Thyroid gland (tissue), 4 donors: ENCODE measurements at regions not wholly inside any gene's neighbourhood (a gene's known extent, or its start where the extent isn't known, plus 50 kb on each side); places are given as distances from the start of the nearest gene placed in this dataset. TPM values are rescaled to one million over a fixed set of nuclear protein-coding genes. Genes with fewer than 3 reads are reported as not detected.

Source experiments
- DNase-seq, 2 donors: peaks; one replicate each; pipeline ENCODE4 v3.0.0-alpha.2; 2019
- H3K27ac ChIP-seq, 3 donors: fragments of 200-600 bp; sonication (generic); 1 replicate in 2 of 3; 2 replicates in 1 of 3; pipeline ENCODE4 v1.5.1; 2016 to 2019; ENCODE audit warnings: mild to moderate bottlenecking in 1 of 3, moderate library complexity in 1 of 3
- H3K27me3 ChIP-seq: fragments of 200-600 bp; sonication (generic); one replicate; pipeline ENCODE4 v1.5.1; 2019
- H3K36me3 ChIP-seq, 2 donors: fragments of 200-600 bp; sonication (generic); one replicate each; pipeline ENCODE4 v1.5.1; 2016 to 2019
- H3K4me1 ChIP-seq, 2 donors: fragments of 200-600 bp; sonication (generic); one replicate each; pipeline ENCODE4 v1.5.1; 2017 to 2019
- H3K4me3 ChIP-seq, 3 donors: fragments of 200-600 bp; sonication (generic); replicated peaks in 1 of 3; 1 replicate in 2 of 3; 2 replicates in 1 of 3; pipeline ENCODE4 v1.5.1; 2016; ENCODE audit warnings: mild to moderate bottlenecking in 1 of 3
- H3K9me3 ChIP-seq: fragments of 200-600 bp; sonication (generic); one replicate; pipeline ENCODE4 v1.5.1; 2017
- CTCF ChIP-seq, 6 experiments: fragments of 200-600 bp in 3 of 6; fragments of 450-650 bp in 3 of 6; sonication (generic) in 3 of 6; IDR thresholded peaks; one replicate each; pipeline ENCODE4 v1.5.1; 2016 to 2019; ENCODE audit warnings: antibody characterized with exemption in 6 of 6, mild to moderate bottlenecking in 2 of 6, inconsistent platforms in 1 of 6, moderate library complexity in 1 of 6
- POLR2A ChIP-seq, 2 donors: fragments of 450-650 bp; IDR thresholded peaks; one replicate each; pipeline ENCODE4 v1.6.1; 2017; ENCODE audit warnings: antibody characterized with exemption in 2 of 2, mild to moderate bottlenecking in 2 of 2, moderate library complexity in 1 of 2
- WGBS, 2 donors: methylation state at CpG; one replicate each; pipeline ENCODE4 v1.1.5; 2017; 5-methylcytosine and 5-hydroxymethylcytosine counted together
- intact Hi-C: fragments of 100-400 bp; cut with DNase I; formaldehyde crosslinking; loops from one replicate; pipeline ENCODE4 v1.15.1; 2023
- small RNA-seq: library from RNA; depleted of rRNA; stranded (forward); fragments of <200 nt; gene quantifications from one replicate; pipeline ENCODE3, GENCODE V24; 2016

- DNase-seq: peak; percentile 21 to 26
- no peak for TF ChIP-seq CTCF (IDR thresholded peaks at IDR 0.05)
- no peak for TF ChIP-seq POLR2A (IDR thresholded peaks at IDR 0.05)
- Histone ChIP-seq H3K36me3 (no peaks in the 10 kb centered on the region), H3K27ac (peak overlapping the region; percentile 40 to 49 (median 40)), H3K9me3 (no peaks in the 10 kb centered on the region), H3K4me3 (no peak overlapping the region), H3K4me1 (peaks cover 24 to 47% of the 10 kb centered on the region in 2 donors), H3K27me3 (no peaks in the 10 kb centered on the region)
- intact Hi-C loops: no loop called here
- WGBS, 2 donors: 63 to 72% methylated on average over 2 of the region's 2 CpGs
These were observed 49.8 kb upstream of the TEX264 start for GRCh38 chr3:51621091-51621892.

Small RNA genes in the stretch of these regions (small RNA-seq; reads per million reads assigned to genes)
- not detected for gene RNU6ATAC29P
